T-helper 1 cell treated with Interleukin-12 subunit alpha and Interleukin-12 subunit beta and Interleukin-4 antibody, amounts not matched to agents 30 ng/mL and 1 ng/mL, for 36 hours (primary cell): ENCODE measurements at regions not wholly inside any gene's neighbourhood (a gene's known extent, or its start where the extent isn't known, plus 50 kb on each side); places are given as distances from the start of the nearest gene placed in this dataset.

Experiments
- intact Hi-C: fragments of 100-400 bp; cut with micrococcal nuclease; formaldehyde crosslinking; loops from one replicate; pipeline ENCODE4 v1.15.1; 2024

- intact Hi-C loops: loop anchor here (10.0 kb wide), 1 partner anchor 192 kb away; no protein-coding TSS in a partner anchor
Measured at GRCh38 chr13:44052780-44053184, 173.1 kb downstream of the LACC1 start.

- intact Hi-C loops: loop anchor here (10.0 kb wide), 1 partner anchor 192 kb away; no protein-coding TSS in a partner anchor
Measured at GRCh38 chr13:44053208-44053607, 173.5 kb downstream of the LACC1 start.

- intact Hi-C loops: loop anchor here (10.0 kb wide), 1 partner anchor 190 kb away; no protein-coding TSS in a partner anchor
Measured at GRCh38 chr13:44054525-44054924, 174.8 kb downstream of the LACC1 start.

- intact Hi-C loops: loop anchor here (10.0 kb wide), 1 partner anchor 189 kb away; no protein-coding TSS in a partner anchor
Measured at GRCh38 chr13:44055681-44056080, 176.0 kb downstream of the LACC1 start.

GRCh38 chr13:44058067-44058466 is 178.4 kb downstream of the LACC1 start:
- intact Hi-C loops: loop anchor here (10.0 kb wide), 1 partner anchor 187 kb away; no protein-coding TSS in a partner anchor

GRCh38 chr13:44058624-44059215 is 179.0 kb downstream of the LACC1 start:
- intact Hi-C loops: loop anchor here (10.0 kb wide), 1 partner anchor 186 kb away; no protein-coding TSS in a partner anchor

GRCh38 chr13:44061876-44062275 is 182.2 kb downstream of the LACC1 start:
- intact Hi-C loops: no loop called here

GRCh38 chr13:44063467-44063866 is 183.8 kb downstream of the LACC1 start:
- intact Hi-C loops: no loop called here

- intact Hi-C loops: no loop called here
Measured at GRCh38 chr13:44063881-44064280, 184.2 kb downstream of the LACC1 start.

GRCh38 chr13:44064357-44064756 is 184.7 kb downstream of the LACC1 start:
- intact Hi-C loops: no loop called here

- intact Hi-C loops: no loop called here
Measured at GRCh38 chr13:44068169-44068568, 188.5 kb downstream of the LACC1 start.

GRCh38 chr13:44068737-44069136 is 189.0 kb downstream of the LACC1 start:
- intact Hi-C loops: no loop called here

- intact Hi-C loops: no loop called here
Measured at GRCh38 chr13:44072536-44072935, 192.8 kb downstream of the LACC1 start.

GRCh38 chr13:44074611-44075010 is 194.9 kb downstream of the LACC1 start:
- intact Hi-C loops: no loop called here

GRCh38 chr13:44075113-44075512 is 195.4 kb downstream of the LACC1 start:
- intact Hi-C loops: no loop called here

GRCh38 chr13:44078806-44079376 is 199.2 kb downstream of the LACC1 start:
- intact Hi-C loops: no loop called here

- intact Hi-C loops: no loop called here
Measured at GRCh38 chr13:44079413-44080205, 199.9 kb downstream of the LACC1 start.

- intact Hi-C loops: no loop called here
Measured at GRCh38 chr13:44084146-44084545, 204.4 kb downstream of the LACC1 start.

- intact Hi-C loops: no loop called here
Measured at GRCh38 chr13:44086389-44086788, 206.7 kb downstream of the LACC1 start.

- intact Hi-C loops: no loop called here
Measured at GRCh38 chr13:44088411-44088810, 208.7 kb downstream of the LACC1 start.

- intact Hi-C loops: no loop called here
Measured at GRCh38 chr13:44088991-44089413, 209.3 kb downstream of the LACC1 start.

- intact Hi-C loops: no loop called here
Measured at GRCh38 chr13:44089452-44089851, 209.7 kb downstream of the LACC1 start.
